Upper lobe of left lung (tissue), 6 donors: ENCODE measurements at regions not wholly inside any gene's neighbourhood (a gene's known extent, or its start where the extent isn't known, plus 50 kb on each side); places are given as distances from the start of the nearest gene placed in this dataset.
"Not testable (repeated sequence)": the region's sequence is repeated elsewhere in the genome, so short reads cannot be mapped to it uniquely, and the experiment has no call there.

Experiments used
- ATAC-seq, 2 donors: fragments of 200-7000 bp; cut with Tn5 transposase; one replicate each; pipeline ENCODE4 v1.9.1; 2022; ENCODE audit warnings: mild to moderate bottlenecking in 2 of 2, moderate library complexity in 2 of 2; ENCODE audit not compliant: low FRiP score in 2 of 2
- DNase-seq, 2 donors: peaks; one replicate each; pipeline ENCODE4 v3.0.0-alpha.2; 2019 to 2020
- H3K27ac ChIP-seq, 4 donors: fragments of 200-600 bp; sonication (generic); one replicate each; pipeline ENCODE4 v1.5.1; 2016 to 2019
- H3K27me3 ChIP-seq, 4 donors: fragments of 200-600 bp; sonication (generic); one replicate each; pipeline ENCODE4 v1.5.1; 2017 to 2019
- H3K36me3 ChIP-seq, 4 donors: fragments of 200-600 bp; sonication (generic); one replicate each; pipeline ENCODE4 v1.5.1; 2016 to 2019
- H3K4me1 ChIP-seq, 4 donors: fragments of 200-600 bp; sonication (generic); one replicate each; pipeline ENCODE4 v1.5.1; 2018 to 2019
- H3K4me3 ChIP-seq, 4 donors: fragments of 200-600 bp; sonication (generic); one replicate each; pipeline ENCODE4 v1.5.1; 2017 to 2019; ENCODE audit warnings: mild to moderate bottlenecking in 2 of 4, moderate library complexity in 1 of 4
- H3K9me3 ChIP-seq, 4 donors: fragments of 200-600 bp; sonication (generic); one replicate each; pipeline ENCODE4 v1.5.1; 2018 to 2019
- WGBS, 2 donors: methylation state at CpG; one replicate each; pipeline ENCODE4 v1.1.5; 2017 to 2018; 5-methylcytosine and 5-hydroxymethylcytosine counted together
- donor health status: DM: no; HTN: no; CAD: no; lungs with moderate emphysema.
- donor health status: DM: no; HTN: yes; CAD: no; lungs with severe emphysema.

DNA sequence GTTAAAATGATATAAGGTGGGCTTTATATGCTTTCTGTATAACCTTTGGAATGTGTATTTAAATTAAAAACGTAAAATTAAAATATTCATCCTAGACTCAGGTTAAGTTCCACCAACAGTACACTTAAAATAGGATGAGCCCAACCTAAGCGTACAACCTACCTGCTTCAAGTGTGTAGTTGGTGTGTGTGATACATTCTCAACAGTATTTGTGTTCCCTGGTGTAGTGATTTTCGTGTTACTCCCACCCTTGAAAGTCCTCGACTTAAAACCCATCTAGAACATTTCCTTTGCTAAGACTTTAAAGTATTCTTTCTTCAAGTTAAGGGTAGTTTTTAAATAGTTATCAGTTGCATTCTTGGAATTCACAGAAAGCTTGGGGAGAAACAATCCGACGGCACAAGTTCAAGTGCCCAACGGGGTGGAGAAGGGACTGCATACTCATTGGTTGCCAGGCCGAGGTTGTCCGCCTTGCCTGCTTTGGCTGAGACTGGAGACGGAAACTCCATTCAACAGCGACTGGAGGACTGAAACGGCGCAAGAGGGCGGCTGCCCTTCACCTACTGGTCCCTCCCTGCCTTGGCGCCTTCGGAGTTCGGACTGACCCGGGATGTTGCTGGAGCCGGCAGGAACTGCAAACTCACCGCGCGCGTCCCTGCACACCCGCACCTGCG is 133.7 kb downstream of the FAM72C start:
- H3K4me1 ChIP-seq, H3K36me3 ChIP-seq, H3K27ac ChIP-seq, H3K27me3 ChIP-seq, H3K9me3 ChIP-seq, H3K4me3 ChIP-seq: not testable (repeated sequence)
- 59 to 68% methylated on average over 4 of the region's 25 CpGs for WGBS, 2 donors
- ATAC-seq (peak; percentile 26 to 63), DNase-seq (peak in 1 of 2 donors; percentile 56)

GRCh38 chr1:143833376-143833775 is 138.4 kb downstream of the FAM72C start:
- H3K27ac ChIP-seq, ATAC-seq, H3K4me1 ChIP-seq, H3K27me3 ChIP-seq, H3K4me3 ChIP-seq, H3K36me3 ChIP-seq, DNase-seq, H3K9me3 ChIP-seq: not testable (repeated sequence)
- 83% methylated on average over 1 of the region's 4 CpGs; no CpG with 5 or more reads in 1 of the 2 donors for WGBS, 2 donors

DNA sequence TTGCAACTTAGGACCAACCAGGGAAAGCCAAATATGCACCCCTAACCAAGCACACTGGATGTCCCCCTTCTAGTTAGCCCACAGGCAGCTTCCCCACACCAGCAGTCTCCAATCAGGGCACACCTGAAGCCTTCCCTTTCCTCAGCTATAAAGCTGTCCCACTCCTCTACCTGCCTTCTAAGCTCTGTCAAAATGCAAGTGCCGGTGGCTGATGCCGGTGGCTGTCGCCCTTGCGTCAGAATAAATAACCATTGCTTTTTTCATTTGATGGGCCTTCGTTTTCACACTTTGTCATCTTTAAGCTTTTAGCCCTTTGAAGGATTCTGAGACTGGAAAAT is 139.4 kb downstream of the FAM72C start:
- not testable (repeated sequence) for H3K27ac ChIP-seq, H3K27me3 ChIP-seq, DNase-seq, H3K4me1 ChIP-seq, H3K9me3 ChIP-seq, H3K36me3 ChIP-seq, ATAC-seq, H3K4me3 ChIP-seq
- 77% methylated on average over 5 of the region's 5 CpGs; no CpG with 5 or more reads in 1 of the 2 donors for WGBS, 2 donors

GRCh38 chr1:143831479-143832378 is 140.1 kb downstream of the FAM72C start:
- H3K9me3 ChIP-seq, H3K36me3 ChIP-seq, H3K27me3 ChIP-seq, H3K4me3 ChIP-seq, H3K27ac ChIP-seq, H3K4me1 ChIP-seq, ATAC-seq: not testable (repeated sequence)
- WGBS, 2 donors = 18 to 27% methylated on average over 4 to 8 of the region's 34 CpGs
- peak in 1 of 2 donors; percentile 17 for DNase-seq

DNA sequence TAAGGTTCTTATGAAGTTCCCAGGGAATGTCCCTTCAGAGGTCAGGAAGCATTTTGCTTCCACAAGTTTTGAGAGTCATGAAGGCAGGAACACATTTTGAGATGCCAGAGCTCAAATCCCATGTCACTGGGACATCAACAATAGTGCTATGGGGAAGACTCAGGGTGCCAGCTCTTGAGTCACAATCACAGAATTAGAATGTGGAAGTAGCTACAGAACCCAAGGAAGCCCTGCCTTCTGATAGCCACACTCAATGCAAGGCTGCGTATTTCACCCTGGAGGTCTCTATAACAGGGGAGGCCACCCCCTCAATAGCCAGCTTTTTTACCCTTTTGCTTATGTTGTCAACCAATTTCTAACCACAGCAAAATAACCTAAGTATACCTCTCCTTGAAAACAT is 145.6 kb downstream of the FAM72C start:
- H3K9me3 ChIP-seq, H3K4me1 ChIP-seq, H3K27ac ChIP-seq, H3K4me3 ChIP-seq, H3K27me3 ChIP-seq, H3K36me3 ChIP-seq, DNase-seq: not testable (repeated sequence)
- peak in 1 of 2 donors; percentile 61 for ATAC-seq
- WGBS, 2 donors = no CpG with 5 or more reads among the region's 1 CpG

DNA sequence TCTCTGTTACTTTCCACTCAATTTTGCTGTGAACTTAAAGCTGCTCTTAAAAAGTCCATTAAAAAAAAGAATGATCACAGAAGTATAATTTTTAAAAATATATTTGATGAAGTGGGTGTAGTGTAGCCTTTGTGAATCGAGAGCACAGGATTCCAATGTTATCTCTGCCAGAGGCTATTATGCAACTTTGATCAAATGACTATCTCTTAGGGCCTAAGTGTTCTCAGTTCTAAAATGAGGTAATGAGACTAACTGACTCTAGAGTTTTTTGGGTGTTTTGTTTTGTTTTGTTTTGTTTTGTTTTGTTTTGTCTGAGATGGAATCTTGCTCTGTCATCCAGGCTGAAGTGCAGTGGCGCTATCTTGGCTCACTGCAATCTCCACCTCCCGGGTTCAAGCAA is 147.5 kb downstream of the FAM72C start:
- H3K4me3 ChIP-seq, H3K36me3 ChIP-seq, H3K4me1 ChIP-seq, H3K27me3 ChIP-seq, H3K27ac ChIP-seq, DNase-seq, H3K9me3 ChIP-seq: not testable (repeated sequence)
- peak in 1 of 2 donors; percentile 56 for ATAC-seq
- WGBS, 2 donors = 40% methylated on average over 1 of the region's 3 CpGs; no CpG with 5 or more reads in 1 of the 2 donors

DNA sequence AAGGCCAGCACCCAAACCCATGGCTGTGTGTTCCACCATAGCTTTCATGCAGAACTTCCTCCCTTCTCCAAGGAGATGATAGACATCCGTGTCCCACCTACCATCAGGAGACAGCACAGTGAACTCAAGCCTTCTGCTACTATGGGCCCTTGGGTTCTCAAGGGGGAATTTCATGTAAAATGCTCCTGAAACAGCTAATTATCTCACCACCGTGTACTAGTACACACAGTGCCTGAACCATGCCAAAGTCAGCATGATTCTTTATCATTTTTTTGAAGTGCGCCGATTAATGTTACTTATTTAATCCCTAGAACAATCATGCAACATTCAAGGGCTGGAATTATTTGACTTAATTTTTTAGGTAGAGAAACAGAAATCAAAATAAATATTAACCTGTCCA is 151.7 kb downstream of the FAM72C start:
- H3K27ac ChIP-seq, H3K27me3 ChIP-seq, H3K9me3 ChIP-seq, H3K4me1 ChIP-seq, H3K36me3 ChIP-seq, ATAC-seq, DNase-seq, H3K4me3 ChIP-seq: not testable (repeated sequence)
- WGBS, 2 donors = no CpG with 5 or more reads among the region's 4 CpGs

DNA sequence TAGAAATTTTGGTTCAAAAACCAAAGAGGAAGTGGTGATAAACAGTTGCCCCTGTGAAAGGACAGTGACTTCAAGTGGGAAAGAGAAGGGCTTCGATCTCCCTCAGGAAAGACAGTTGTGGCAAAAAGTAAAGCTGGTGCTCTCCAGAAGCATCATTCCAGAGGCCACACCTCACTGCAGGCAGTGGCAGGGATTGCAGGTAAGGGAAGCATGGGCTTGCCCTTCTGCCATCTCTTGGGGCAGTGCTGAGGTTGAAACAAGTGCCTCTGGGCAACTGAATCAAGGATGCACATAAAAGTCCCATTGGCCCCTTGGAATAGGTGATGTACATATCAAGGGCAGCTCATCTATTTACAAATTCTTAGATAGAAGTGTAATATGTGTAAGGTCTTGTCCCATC is 155.4 kb downstream of the FAM72C start:
- not testable (repeated sequence) for H3K36me3 ChIP-seq, DNase-seq, H3K27me3 ChIP-seq, H3K4me3 ChIP-seq, ATAC-seq, H3K9me3 ChIP-seq, H3K4me1 ChIP-seq, H3K27ac ChIP-seq
- no CpG with 5 or more reads among the region's 1 CpG for WGBS, 2 donors

DNA sequence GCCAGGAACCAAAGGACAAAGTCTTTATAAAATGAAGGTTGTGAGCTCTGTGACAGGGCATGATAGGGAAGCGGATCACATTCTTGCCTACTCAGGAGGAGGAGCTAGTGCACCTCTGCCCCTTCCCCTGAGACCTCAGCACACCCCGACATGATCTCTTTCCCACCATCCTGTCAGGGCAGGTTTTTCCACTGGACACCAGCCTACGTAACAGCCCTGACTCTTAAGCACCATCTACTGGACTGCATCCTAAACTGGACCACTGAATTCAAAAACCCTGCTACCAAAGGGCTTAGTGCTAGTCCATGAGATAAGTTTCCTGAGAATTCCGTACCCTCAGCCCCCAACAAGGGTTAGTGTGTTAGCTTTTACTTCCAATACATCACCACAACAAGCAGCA is 166.4 kb downstream of the FAM72C start:
- peak; percentile 26 to 63 for ATAC-seq
- DNase-seq, H3K27ac ChIP-seq, H3K4me3 ChIP-seq, H3K9me3 ChIP-seq, H3K4me1 ChIP-seq, H3K36me3 ChIP-seq, H3K27me3 ChIP-seq: not testable (repeated sequence)
- WGBS, 2 donors = no CpG with 5 or more reads among the region's 4 CpGs

DNA sequence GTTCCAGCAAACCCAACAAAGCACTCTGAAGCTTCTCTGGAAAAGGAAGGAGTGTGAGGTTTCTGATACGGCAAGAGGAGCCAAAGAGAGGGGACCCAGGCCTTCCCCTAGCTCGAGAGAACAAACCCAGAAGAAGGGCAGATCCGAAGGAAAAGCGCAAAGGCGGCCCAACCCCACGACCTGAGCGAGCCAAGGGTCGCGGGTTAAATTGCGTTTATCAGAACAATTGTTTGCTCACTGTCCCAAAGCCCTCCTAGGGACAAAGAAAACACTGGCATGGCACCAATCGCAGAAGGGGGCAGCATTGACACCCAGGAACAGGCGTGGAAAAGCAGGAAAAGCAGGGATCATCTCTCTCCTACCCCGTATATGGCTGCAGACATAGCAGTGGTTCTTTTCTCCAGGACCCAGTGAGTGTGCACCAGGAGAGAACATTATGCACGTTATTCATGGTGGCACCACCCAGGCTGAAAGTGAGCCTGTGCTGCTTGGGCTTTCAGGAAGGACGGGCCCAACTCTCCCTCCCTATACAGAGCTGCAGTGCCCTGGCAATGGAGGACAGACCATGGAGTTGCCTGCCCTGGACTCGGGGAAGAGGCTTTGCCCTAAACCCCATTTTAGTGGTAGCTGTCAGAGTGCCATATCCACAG is 167.0 kb downstream of the FAM72C start:
- not testable (repeated sequence) for H3K4me1 ChIP-seq, DNase-seq, H3K27ac ChIP-seq, H3K27me3 ChIP-seq, H3K4me3 ChIP-seq, H3K36me3 ChIP-seq, H3K9me3 ChIP-seq
- ATAC-seq = peak; percentile 38 to 48
- WGBS, 2 donors = 10 to 22% methylated on average over 7 to 10 of the region's 16 CpGs

- not testable (repeated sequence) for H3K27me3 ChIP-seq, H3K36me3 ChIP-seq, H3K4me1 ChIP-seq, H3K27ac ChIP-seq, H3K9me3 ChIP-seq
- 1 to 2% methylated on average over 16 to 18 of the region's 26 CpGs for WGBS, 2 donors
- DNase-seq = peak; percentile 18 to 53
- peak; percentile 79 to 80 for ATAC-seq
- H3K4me3 ChIP-seq = peak overlapping the region in 3 of 4 donors; percentile 31 to 47 (median 42)
Measured at GRCh38 chr1:143803927-143804411, 167.8 kb downstream of the FAM72C start.

DNA sequence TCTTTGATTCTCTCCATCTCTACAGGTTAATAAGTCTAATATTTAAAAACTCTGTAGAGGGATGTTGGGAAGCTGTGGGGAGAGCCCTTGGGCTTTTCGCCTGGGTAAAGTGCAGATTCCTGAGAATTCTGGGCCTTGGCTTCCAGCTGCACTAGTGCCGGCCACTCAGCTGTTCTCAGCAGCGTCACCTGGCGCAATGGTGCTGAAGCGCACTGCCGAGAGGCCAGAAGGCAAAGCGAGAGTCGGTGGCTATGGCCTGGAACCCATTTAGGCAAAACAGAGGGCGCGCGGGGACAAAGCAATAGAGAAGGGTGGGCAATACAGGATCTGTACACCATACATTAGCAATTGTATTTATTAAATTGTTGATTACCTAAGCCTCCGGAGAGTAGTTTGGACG is 168.7 kb downstream of the FAM72C start:
- not testable (repeated sequence) for H3K27me3 ChIP-seq, H3K4me3 ChIP-seq, H3K9me3 ChIP-seq, H3K27ac ChIP-seq, DNase-seq, H3K4me1 ChIP-seq, H3K36me3 ChIP-seq
- WGBS, 2 donors = no CpG with 5 or more reads among the region's 13 CpGs
- peak; percentile 89 to 92 for ATAC-seq
